Suprapubic skin (tissue), 4 donors: ENCODE measurements at regions not wholly inside any gene's neighbourhood (a gene's known extent, or its start where the extent isn't known, plus 50 kb on each side); places are given as distances from the start of the nearest gene placed in this dataset.

Source experiments
- DNase-seq, 2 donors: peaks; one replicate each; pipeline ENCODE4 v3.0.0-alpha.2; 2019; ENCODE audit warnings: low spot score in 2 of 2
- H3K27ac ChIP-seq: fragments of 200-600 bp; sonication (generic); one replicate; pipeline ENCODE4 v1.5.1; 2019
- H3K27me3 ChIP-seq: fragments of 200-600 bp; sonication (generic); one replicate; pipeline ENCODE4 v1.5.1; 2019
- H3K36me3 ChIP-seq: fragments of 200-600 bp; sonication (generic); one replicate; pipeline ENCODE4 v1.5.1; 2019
- H3K4me1 ChIP-seq: fragments of 200-600 bp; sonication (generic); one replicate; pipeline ENCODE4 v1.5.1; 2019
- H3K4me3 ChIP-seq: fragments of 200-600 bp; sonication (generic); one replicate; pipeline ENCODE4 v1.5.1; 2019; ENCODE audit warnings: mild to moderate bottlenecking
- H3K9me3 ChIP-seq: fragments of 200-600 bp; sonication (generic); one replicate; pipeline ENCODE4 v1.5.1; 2019
- CTCF ChIP-seq, 2 donors: fragments of 200-600 bp in 1 of 2; fragments of 450-650 bp in 1 of 2; sonication (generic) in 1 of 2; IDR thresholded peaks; one replicate each; pipeline ENCODE4 v1.5.1; 2016 to 2019; ENCODE audit warnings: antibody characterized with exemption in 2 of 2, mild to moderate bottlenecking in 1 of 2, moderate library complexity in 1 of 2
- EP300 ChIP-seq: sonication (generic); formaldehyde crosslinking; IDR thresholded peaks from one replicate; pipeline ENCODE4 v1.6.1; 2017; ENCODE audit warnings: antibody characterized with exemption
- POLR2A ChIP-seq, 2 donors: fragments of 450-650 bp; IDR thresholded peaks; one replicate each; pipeline ENCODE4 v1.6.1; 2017; ENCODE audit warnings: antibody characterized with exemption in 2 of 2, mild to moderate bottlenecking in 2 of 2, moderate library complexity in 2 of 2
- POLR2AphosphoS5 ChIP-seq, 3 donors: sonication (generic); formaldehyde crosslinking; IDR thresholded peaks; one replicate each; pipeline ENCODE4 v1.6.1; 2017; ENCODE audit warnings: antibody characterized with exemption in 3 of 3
- WGBS: methylation state at CpG from one replicate; pipeline ENCODE4 v1.1.5; 2018; 5-methylcytosine and 5-hydroxymethylcytosine counted together

GRCh38 chr9:79263628-79264027, 308.1 kb upstream of the TLE4 start:
- H3K9me3 ChIP-seq: no peaks in the 10 kb centered on the region
- H3K36me3 ChIP-seq: no peaks in the 10 kb centered on the region
- peaks cover 6% of the 10 kb centered on the region for H3K27me3 ChIP-seq
- H3K27ac ChIP-seq: no peak overlapping the region
- 57% methylated on average over 1 of the region's 1 CpG for WGBS
- H3K4me1 ChIP-seq: no peaks in the 10 kb centered on the region
- no peak for TF ChIP-seq EP300
- DNase-seq: no peak
- H3K4me3 ChIP-seq: no peak overlapping the region

GRCh38 chr9:79264041-79264440, 307.7 kb upstream of the TLE4 start:
- TF ChIP-seq POLR2AphosphoS5 (IDR thresholded peaks at IDR 0.05): no peak
- TF ChIP-seq CTCF (IDR thresholded peaks at IDR 0.05): no peak
- H3K27ac ChIP-seq: no peak overlapping the region
- no peaks in the 10 kb centered on the region for H3K36me3 ChIP-seq
- H3K4me3 ChIP-seq: no peak overlapping the region
- H3K4me1 ChIP-seq: no peaks in the 10 kb centered on the region
- DNase-seq: no peak
- no peaks in the 10 kb centered on the region for H3K9me3 ChIP-seq
- H3K27me3 ChIP-seq: peaks cover 6% of the 10 kb centered on the region

DNA sequence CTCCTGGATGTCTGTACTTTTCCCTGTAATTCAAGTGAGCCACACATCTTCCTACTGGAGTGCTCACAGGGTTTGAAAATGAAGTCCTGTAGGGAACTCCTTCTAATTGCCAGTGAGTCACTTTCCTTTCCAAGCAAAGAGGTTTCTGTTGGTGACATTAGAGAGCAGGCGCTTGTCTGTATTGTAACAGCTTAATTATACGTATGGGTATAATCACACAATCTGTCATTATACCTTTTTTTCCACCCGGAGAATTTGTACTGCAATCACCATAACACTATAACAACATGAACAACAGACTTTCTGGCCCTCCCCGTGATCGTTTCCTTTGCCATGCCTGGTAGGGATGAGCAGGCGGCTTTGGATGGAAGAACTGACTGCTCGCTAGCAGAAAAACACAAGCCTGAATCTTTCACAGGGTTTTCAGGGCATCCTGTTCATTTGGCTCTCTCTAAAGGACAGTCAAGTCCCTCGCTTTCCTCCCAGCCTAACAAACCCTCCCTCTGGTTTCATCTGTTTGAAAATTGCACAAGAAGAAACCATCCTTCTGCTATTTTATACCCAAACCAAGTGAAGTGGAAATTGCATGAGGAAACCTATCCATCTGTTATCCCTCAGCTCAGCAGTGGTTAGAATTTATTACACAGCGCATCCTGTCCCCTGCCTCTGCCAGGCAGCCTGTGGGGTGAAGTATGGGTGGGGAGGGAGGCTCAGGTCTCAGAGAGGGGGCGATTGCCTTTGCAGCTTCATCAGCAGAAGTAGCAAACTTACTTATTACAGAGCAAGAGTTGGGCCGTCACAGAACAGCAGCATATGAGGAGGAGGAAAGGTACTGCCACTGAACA, 307.0 kb upstream of the TLE4 start:
- Histone ChIP-seq H3K9me3 (no peaks in the 10 kb centered on the region), H3K27me3 (peaks cover 6% of the 10 kb centered on the region)
- WGBS: 59% methylated on average over 11 of the region's 11 CpGs

GRCh38 chr9:79266986-79267385, 304.8 kb upstream of the TLE4 start:
- Histone ChIP-seq H3K36me3 (no peaks in the 10 kb centered on the region), H3K4me1 (no peaks in the 10 kb centered on the region), H3K27ac (no peak overlapping the region), H3K9me3 (no peaks in the 10 kb centered on the region), H3K27me3 (no peaks in the 10 kb centered on the region), H3K4me3 (no peak overlapping the region)
- DNase-seq: no peak
- TF ChIP-seq EP300 (no peak), POLR2AphosphoS5 (IDR thresholded peaks at IDR 0.05) (no peak), POLR2A (IDR thresholded peaks at IDR 0.05) (no peak), CTCF (IDR thresholded peaks at IDR 0.05) (no peak)

More for the DNA sequence above, 307.0 kb upstream of the TLE4 start:
- no peaks in the 10 kb centered on the region for H3K4me1 ChIP-seq
- no peak overlapping the region for H3K27ac ChIP-seq
- no peaks in the 10 kb centered on the region for H3K36me3 ChIP-seq
- no peak for DNase-seq
- H3K4me3 ChIP-seq: no peak overlapping the region
- no peak for TF ChIP-seq EP300
- no peak for TF ChIP-seq CTCF (IDR thresholded peaks at IDR 0.05)
- TF ChIP-seq POLR2A (IDR thresholded peaks at IDR 0.05): no peak
- TF ChIP-seq POLR2AphosphoS5 (IDR thresholded peaks at IDR 0.05): no peak

DNA sequence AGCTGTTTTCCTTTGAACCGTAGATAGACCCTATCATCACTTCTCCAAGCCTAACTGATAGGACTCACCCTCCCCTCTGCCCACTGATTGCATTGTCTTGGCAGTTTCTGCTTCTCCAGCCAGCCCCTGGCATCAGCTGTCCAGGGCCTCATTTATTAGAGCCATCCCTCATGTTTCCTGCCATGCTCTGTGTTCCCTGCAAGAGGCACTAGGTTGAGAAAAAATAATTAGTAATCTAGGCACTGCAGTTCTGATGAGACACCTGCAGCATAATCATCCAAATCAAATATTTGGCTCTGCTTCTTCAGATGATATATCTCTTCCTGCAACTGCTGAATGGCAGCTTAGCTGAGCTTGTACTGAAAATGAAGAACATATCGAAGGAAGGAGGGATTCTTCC, 303.0 kb upstream of the TLE4 start:
- WGBS: 66% methylated on average over 2 of the region's 2 CpGs
- no peak overlapping the region for H3K27ac ChIP-seq
- TF ChIP-seq POLR2A (IDR thresholded peaks at IDR 0.05) (no peak), EP300 (no peak), POLR2AphosphoS5 (IDR thresholded peaks at IDR 0.05) (no peak), CTCF (IDR thresholded peaks at IDR 0.05) (no peak)
- no peaks in the 10 kb centered on the region for H3K4me1 ChIP-seq
- no peaks in the 10 kb centered on the region for H3K36me3 ChIP-seq
- no peaks in the 10 kb centered on the region for H3K27me3 ChIP-seq
- no peak overlapping the region for H3K4me3 ChIP-seq
- H3K9me3 ChIP-seq: no peaks in the 10 kb centered on the region
- DNase-seq: no peak

GRCh38 chr9:79273311-79273710, 298.5 kb upstream of the TLE4 start:
- Histone ChIP-seq H3K27me3 (no peaks in the 10 kb centered on the region), H3K9me3 (no peaks in the 10 kb centered on the region), H3K4me3 (no peak overlapping the region), H3K27ac (no peak overlapping the region), H3K4me1 (no peaks in the 10 kb centered on the region), H3K36me3 (no peaks in the 10 kb centered on the region)
- DNase-seq: no peak
- TF ChIP-seq EP300 (no peak), POLR2A (IDR thresholded peaks at IDR 0.05) (no peak), POLR2AphosphoS5 (IDR thresholded peaks at IDR 0.05) (no peak), CTCF (IDR thresholded peaks at IDR 0.05) (no peak)
- WGBS: 82% methylated on average over 3 of the region's 3 CpGs
